Panc1 (cell line): ENCODE measurements at regions not wholly inside any gene's neighbourhood (a gene's known extent, or its start where the extent isn't known, plus 50 kb on each side); places are given as distances from the start of the nearest gene placed in this dataset.

Source experiments
- CTCF ChIP-seq: fragments of 450-650 bp; IDR thresholded peaks from 2 replicates; pipeline ENCODE4 v1.5.1; 2017; ENCODE audit warnings: mild to moderate bottlenecking
- SIN3A ChIP-seq: IDR thresholded peaks from 2 replicates; pipeline ENCODE4 v1.6.1; 2012; ENCODE audit warnings: low read depth, mild to moderate bottlenecking, low read length, moderate library complexity, borderline replicate concordance; ENCODE audit not compliant: insufficient read depth

DNA sequence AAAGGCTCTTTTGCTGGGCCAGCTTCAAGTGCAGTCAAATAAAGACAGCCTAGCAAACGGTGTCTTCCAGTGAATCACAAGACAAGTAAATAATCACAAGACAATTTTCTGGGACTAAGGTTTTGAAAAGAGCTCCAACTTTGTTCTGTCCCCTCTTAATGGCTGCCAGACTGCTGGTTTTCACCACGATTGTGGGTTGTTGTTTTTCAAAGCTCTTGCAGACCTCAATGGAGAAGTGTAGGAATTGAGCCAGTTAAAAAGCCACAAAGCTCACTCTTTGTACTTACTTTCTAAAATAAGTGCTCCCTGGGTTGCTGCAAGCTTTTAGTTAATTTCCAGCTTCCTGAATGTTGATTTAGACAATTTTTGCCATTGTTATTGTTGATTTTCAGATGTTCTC lies 405.8 kb upstream of the HTR2C start:
- TF ChIP-seq CTCF (no peak), SIN3A (no peak)
